Thyroid gland (tissue), 4 donors: ENCODE measurements at regions not wholly inside any gene's neighbourhood (a gene's known extent, or its start where the extent isn't known, plus 50 kb on each side); places are given as distances from the start of the nearest gene placed in this dataset.

Source experiments
- CTCF ChIP-seq, 6 experiments: fragments of 200-600 bp in 3 of 6; fragments of 450-650 bp in 3 of 6; sonication (generic) in 3 of 6; IDR thresholded peaks; one replicate each; pipeline ENCODE4 v1.5.1; 2016 to 2019; ENCODE audit warnings: antibody characterized with exemption in 6 of 6, mild to moderate bottlenecking in 2 of 6, inconsistent platforms in 1 of 6, moderate library complexity in 1 of 6
- POLR2A ChIP-seq, 2 donors: fragments of 450-650 bp; IDR thresholded peaks; one replicate each; pipeline ENCODE4 v1.6.1; 2017; ENCODE audit warnings: antibody characterized with exemption in 2 of 2, mild to moderate bottlenecking in 2 of 2, moderate library complexity in 1 of 2

DNA sequence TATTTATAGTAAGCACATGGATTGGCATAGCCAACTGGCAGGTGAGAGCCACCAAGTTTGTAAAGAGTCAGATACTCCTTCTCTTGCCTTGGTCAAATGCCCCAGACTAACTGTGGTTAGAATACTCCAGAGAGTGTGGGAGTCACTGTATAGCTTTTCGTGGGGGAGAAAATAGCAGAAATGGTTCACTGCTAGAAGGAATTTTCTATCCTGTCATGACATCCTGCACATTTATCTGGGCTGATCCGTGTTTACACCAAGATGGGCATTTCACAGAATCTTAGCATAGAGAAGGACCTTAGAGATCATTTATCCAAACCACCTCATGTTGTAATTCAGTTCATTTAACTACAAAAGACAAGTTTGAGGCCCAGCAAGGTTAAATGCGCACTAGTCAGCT, 460.8 kb downstream of the ENC1 start:
- no peak for TF ChIP-seq CTCF (IDR thresholded peaks at IDR 0.05)
- no peak for TF ChIP-seq POLR2A (IDR thresholded peaks at IDR 0.05)
